HG02571 (cell line): ENCODE measurements at regions not wholly inside any gene's neighbourhood (a gene's known extent, or its start where the extent isn't known, plus 50 kb on each side); places are given as distances from the start of the nearest gene placed in this dataset.

Experiments used
- ATAC-seq: cut with Tn5 transposase; IDR thresholded peaks from one replicate; pipeline ENCODE4 v1.9.1; 2021; ENCODE audit warnings: mild to moderate bottlenecking, moderate library complexity; ENCODE audit not compliant: unreplicated experiment

DNA sequence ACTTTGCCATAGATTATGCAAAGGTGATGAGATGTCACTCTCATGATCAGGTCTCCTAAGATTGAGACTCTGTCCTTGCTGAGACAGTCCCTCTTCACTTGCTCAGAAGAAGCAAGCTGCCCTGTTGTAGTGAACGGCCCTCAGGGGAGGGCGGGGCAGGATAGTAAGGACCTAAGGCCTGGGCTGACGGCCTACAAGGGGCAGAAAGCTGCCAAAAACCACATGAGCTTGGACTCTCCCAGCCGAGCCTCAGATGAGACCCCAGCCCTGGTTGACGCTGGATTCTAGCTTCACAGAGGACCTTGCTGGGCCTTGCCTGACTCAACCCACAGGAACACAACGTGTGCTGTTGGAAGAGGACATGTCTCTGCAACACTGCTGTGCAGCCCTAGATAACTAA lies 1182.5 kb downstream of the TBC1D22A start:
- no peak for ATAC-seq

GRCh38 chr22:47943729-47944700 lies 1181.6 kb downstream of the TBC1D22A start:
- no peak for ATAC-seq

DNA sequence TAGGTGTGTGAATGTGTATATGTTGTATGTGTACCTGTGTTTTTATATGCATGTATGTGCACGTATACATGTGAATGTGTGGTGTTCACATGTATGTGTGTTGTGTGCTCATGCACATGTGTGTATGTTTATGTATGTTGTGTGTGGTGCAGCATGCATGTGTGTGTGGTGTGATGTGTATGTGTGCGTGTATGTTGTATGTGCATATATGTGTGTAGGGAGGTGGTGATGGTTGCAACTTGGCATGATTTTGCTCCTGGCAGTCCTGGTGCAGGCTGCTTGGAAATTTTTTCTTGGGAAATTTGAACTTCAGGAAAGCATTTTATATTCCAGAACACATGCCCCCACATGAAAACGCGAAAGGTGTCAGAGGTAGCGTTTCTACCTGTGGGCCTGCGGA lies 1177.8 kb downstream of the TBC1D22A start:
- no peak for ATAC-seq

- ATAC-seq, result no peak
Measured at GRCh38 chr22:47933891-47934290, 1171.4 kb downstream of the TBC1D22A start.

GRCh38 chr22:47933226-47933625 lies 1170.8 kb downstream of the TBC1D22A start:
- no peak for ATAC-seq

- ATAC-seq, result no peak
Measured at GRCh38 chr22:47929646-47930185, 1167.3 kb downstream of the TBC1D22A start.

GRCh38 chr22:47929073-47929472 lies 1166.6 kb downstream of the TBC1D22A start:
- no peak for ATAC-seq

- ATAC-seq, result no peak
Measured at GRCh38 chr22:47928631-47929030, 1166.2 kb downstream of the TBC1D22A start.

DNA sequence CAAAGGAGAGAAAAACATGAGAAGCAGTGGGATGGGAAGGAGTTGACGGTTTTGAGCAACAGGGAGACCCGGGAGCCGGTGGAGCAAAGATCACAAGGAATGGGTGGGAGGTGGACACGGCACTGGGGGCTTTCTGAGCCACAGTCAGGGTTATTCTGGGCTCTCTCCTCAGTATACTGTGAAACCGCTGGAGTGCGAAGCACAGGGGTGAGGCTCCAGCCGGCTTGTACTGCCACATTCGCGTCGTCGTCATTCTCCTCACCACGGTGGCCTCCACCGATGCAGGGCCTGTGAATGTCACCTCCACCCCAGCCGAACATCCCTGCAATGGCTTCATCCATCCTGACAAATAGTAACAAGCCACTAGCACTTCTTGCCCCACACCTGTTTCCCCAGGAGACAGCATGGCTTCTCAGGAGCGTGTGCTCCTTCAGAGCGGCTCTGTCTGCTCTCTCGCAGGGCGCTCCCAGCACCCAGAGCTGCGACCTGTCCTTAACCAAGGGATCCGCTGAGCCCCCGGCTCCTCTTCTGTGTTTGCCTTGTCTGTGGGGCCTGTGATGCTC lies 1165.3 kb downstream of the TBC1D22A start:
- ATAC-seq, result no peak

- ATAC-seq, result no peak
Measured at GRCh38 chr22:47923011-47923427, 1160.6 kb downstream of the TBC1D22A start.

- ATAC-seq, result no peak
Measured at GRCh38 chr22:47921906-47922305, 1159.5 kb downstream of the TBC1D22A start.

- no peak for ATAC-seq
Measured at GRCh38 chr22:47920380-47920959, 1158.0 kb downstream of the TBC1D22A start.

- ATAC-seq, result no peak
Measured at GRCh38 chr22:47919893-47920292, 1157.4 kb downstream of the TBC1D22A start.

GRCh38 chr22:47919001-47919441 lies 1156.6 kb downstream of the TBC1D22A start:
- no peak for ATAC-seq

DNA sequence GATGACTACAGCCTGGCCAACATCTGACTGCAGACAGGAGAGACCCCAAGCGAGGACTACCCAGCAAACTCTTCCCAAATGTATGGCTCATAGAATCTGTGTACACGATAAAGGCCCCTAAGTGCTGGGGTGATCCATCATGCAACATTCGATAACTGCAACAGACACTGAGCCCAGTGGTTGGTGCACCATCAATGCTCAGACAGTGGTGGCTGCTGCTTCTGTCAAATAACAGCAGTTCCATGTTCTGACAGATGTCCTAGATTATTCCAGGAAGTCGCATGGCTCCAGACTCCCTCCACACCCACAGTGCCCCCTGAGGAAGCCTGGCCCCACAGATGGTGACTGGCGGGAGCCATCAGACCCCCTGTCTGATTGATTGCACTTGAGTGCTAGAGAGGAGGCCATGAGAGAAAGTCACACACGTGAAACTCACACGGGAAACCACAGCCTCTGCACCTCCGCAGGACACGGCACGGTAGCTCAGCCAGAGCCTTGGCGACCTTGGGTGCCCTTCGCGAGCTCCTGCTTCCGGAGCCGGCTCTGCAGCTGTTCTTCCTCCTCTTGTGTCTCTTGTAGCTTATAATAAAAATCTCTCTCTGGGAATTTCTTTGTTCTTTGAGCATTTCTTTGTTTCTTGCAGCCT lies 1155.9 kb downstream of the TBC1D22A start:
- no peak for ATAC-seq

DNA sequence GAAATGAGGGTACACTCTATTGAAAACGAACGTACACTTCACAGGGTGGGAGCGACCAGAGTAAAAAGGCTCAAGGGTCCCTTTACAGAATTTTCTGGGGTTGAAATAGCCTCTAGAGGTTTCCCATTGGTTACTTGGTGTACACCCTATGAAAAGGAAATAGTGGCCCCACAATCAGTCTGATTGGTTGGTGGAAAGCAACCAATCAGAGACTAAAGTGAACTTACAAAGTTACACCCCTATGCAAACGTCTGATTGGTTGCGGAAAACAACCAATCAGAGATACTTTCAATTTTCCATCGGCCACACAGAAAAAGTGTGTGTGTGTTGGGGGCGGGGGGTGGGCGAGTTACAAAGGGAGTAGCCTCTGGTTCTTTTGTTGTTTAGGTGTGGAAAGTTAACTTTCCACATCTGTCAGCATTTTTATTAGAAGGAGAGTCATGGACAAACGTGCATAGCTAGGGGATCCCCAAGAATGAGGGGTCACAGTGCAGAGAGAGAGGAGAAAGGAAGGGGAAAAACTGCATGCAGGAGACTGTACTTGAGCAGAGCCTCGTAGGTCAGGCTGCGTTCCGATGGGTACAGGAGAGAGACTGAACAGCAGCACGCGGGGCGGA lies 1152.1 kb downstream of the TBC1D22A start:
- no peak for ATAC-seq

DNA sequence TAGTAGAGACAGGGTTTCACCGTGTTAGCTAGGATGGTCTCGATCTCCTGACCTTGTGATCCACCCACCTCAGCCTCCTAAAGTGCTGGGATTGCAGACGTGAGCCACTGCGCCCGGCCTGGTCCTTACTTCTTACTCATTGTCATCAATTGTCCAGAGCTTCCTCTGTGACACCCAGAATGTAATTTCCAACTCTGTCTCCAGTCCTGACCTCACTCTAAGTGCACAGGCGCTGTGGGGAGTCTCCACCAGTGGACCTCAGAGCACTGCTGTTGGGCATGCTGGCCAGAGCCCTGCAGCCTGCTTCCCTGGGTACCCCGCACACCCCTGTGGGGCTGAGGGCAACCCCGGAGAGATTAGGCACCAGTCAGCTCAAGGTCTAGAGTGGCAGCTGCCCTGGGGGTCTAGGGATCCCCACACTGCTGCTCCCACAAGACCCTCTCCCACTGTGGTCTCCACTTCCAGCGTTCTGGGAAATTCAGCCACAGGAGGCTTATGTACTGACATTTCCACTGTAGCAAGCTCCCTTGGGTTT lies 1140.3 kb downstream of the TBC1D22A start:
- ATAC-seq, result no peak

- ATAC-seq, result no peak
Measured at GRCh38 chr22:47901911-47902310, 1139.5 kb downstream of the TBC1D22A start.

- no peak for ATAC-seq
Measured at GRCh38 chr22:47899894-47900293, 1137.4 kb downstream of the TBC1D22A start.

GRCh38 chr22:47898946-47899345 lies 1136.5 kb downstream of the TBC1D22A start:
- ATAC-seq, result no peak
